DMS79 treated with DMSO at 0.1 percent for 48 hours (cell line): ENCODE measurements at regions not wholly inside any gene's neighbourhood (a gene's known extent, or its start where the extent isn't known, plus 50 kb on each side); places are given as distances from the start of the nearest gene placed in this dataset.

Experiments
- DNase-seq: peaks from one replicate; lab custom pipeline; 2025; lab: John Stamatoyannopoulos, UW

GRCh38 chr20:7637184-7637583 is 303.1 kb downstream of the HAO1 start:
- no peak for DNase-seq

GRCh38 chr20:7650086-7650879 is 290.0 kb downstream of the HAO1 start:
- peak; percentile 74 for DNase-seq

- no peak for DNase-seq
These were observed 286.0 kb downstream of the HAO1 start for GRCh38 chr20:7654231-7654630.

GRCh38 chr20:7656687-7657467 is 283.4 kb downstream of the HAO1 start:
- DNase-seq, result peak; percentile 84

GRCh38 chr20:7657569-7657968 is 282.7 kb downstream of the HAO1 start:
- no peak for DNase-seq

- DNase-seq, result no peak
These were observed 280.1 kb downstream of the HAO1 start for GRCh38 chr20:7660165-7660564.

- peak; percentile 8 for DNase-seq
These were observed 274.9 kb downstream of the HAO1 start for GRCh38 chr20:7665376-7665775.

- DNase-seq, result no peak
These were observed 273.1 kb downstream of the HAO1 start for GRCh38 chr20:7667194-7667593.

- DNase-seq, result no peak
These were observed 267.7 kb downstream of the HAO1 start for GRCh38 chr20:7672571-7672970.

GRCh38 chr20:7673841-7674240 is 266.4 kb downstream of the HAO1 start:
- DNase-seq, result peak; percentile 10

GRCh38 chr20:7682916-7683315 is 257.3 kb downstream of the HAO1 start:
- no peak for DNase-seq

- DNase-seq, result no peak
These were observed 253.2 kb downstream of the HAO1 start for GRCh38 chr20:7687065-7687464.

- DNase-seq, result no peak
These were observed 251.1 kb downstream of the HAO1 start for GRCh38 chr20:7689151-7689550.

- DNase-seq, result no peak
These were observed 248.5 kb downstream of the HAO1 start for GRCh38 chr20:7691647-7692269.

- no peak for DNase-seq
These were observed 247.8 kb downstream of the HAO1 start for GRCh38 chr20:7692478-7692877.

- DNase-seq, result no peak
These were observed 246.5 kb downstream of the HAO1 start for GRCh38 chr20:7693761-7694160.

GRCh38 chr20:7695051-7695495 is 245.2 kb downstream of the HAO1 start:
- DNase-seq, result no peak

GRCh38 chr20:7695635-7696034 is 244.6 kb downstream of the HAO1 start:
- DNase-seq, result no peak

GRCh38 chr20:7696311-7696710 is 243.9 kb downstream of the HAO1 start:
- DNase-seq, result no peak

- DNase-seq, result peak; percentile 15
These were observed 238.1 kb downstream of the HAO1 start for GRCh38 chr20:7702141-7702540.

- DNase-seq, result peak; percentile 96
These were observed 236.7 kb downstream of the HAO1 start for GRCh38 chr20:7703551-7703961.

- DNase-seq, result no peak
These were observed 236.3 kb downstream of the HAO1 start for GRCh38 chr20:7703996-7704395.

- no peak for DNase-seq
These were observed 232.1 kb downstream of the HAO1 start for GRCh38 chr20:7708112-7708511.
